Mammary epithelial cell (primary cell): ENCODE measurements at regions not wholly inside any gene's neighbourhood (a gene's known extent, or its start where the extent isn't known, plus 50 kb on each side); places are given as distances from the start of the nearest gene placed in this dataset.

Experiments used
- EZH2 ChIP-seq: IDR thresholded peaks from 2 replicates; pipeline ENCODE4 v1.6.1; 2012; ENCODE audit warnings: low read length, inconsistent platforms, borderline replicate concordance
- TF ChIP-seq, protein P1 (sequence below), 2 donors: IDR thresholded peaks in 1 of 2; conservative IDR thresholded peaks in 1 of 2; 2 replicates each; pipeline ENCODE4 v1.5.1; 2011 to 2012; ENCODE audit warnings: inconsistent platforms in 2 of 2, low read length in 2 of 2, mild to moderate bottlenecking in 2 of 2, control low read depth in 1 of 2, low read depth in 1 of 2; ENCODE audit not compliant: insufficient read depth in 1 of 2; ENCODE audit errors: extremely low read depth in 1 of 2

DNA sequence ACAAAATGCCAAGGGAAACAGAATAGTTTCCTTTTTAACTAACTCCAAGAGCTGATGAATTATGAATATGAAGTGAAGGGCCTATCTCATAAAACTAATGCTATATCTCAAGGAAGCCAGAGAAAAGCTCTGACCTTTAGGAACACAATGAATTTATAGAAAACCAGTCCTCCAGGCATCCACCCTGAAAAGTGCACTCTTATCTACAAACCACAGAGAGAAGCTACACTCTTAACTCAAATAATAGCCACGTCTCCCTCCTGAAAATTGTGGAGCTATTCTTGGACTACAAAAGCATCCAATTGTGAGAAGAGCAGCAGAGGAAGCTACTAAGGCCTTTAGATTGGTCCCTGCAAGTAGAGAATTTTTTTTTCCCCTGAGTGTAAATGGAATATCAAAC is 253.9 kb downstream of the IL15 start:
- TF ChIP-seq, protein P1, sequence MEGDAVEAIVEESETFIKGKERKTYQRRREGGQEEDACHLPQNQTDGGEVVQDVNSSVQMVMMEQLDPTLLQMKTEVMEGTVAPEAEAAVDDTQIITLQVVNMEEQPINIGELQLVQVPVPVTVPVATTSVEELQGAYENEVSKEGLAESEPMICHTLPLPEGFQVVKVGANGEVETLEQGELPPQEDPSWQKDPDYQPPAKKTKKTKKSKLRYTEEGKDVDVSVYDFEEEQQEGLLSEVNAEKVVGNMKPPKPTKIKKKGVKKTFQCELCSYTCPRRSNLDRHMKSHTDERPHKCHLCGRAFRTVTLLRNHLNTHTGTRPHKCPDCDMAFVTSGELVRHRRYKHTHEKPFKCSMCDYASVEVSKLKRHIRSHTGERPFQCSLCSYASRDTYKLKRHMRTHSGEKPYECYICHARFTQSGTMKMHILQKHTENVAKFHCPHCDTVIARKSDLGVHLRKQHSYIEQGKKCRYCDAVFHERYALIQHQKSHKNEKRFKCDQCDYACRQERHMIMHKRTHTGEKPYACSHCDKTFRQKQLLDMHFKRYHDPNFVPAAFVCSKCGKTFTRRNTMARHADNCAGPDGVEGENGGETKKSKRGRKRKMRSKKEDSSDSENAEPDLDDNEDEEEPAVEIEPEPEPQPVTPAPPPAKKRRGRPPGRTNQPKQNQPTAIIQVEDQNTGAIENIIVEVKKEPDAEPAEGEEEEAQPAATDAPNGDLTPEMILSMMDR (conservative IDR thresholded peaks at IDR 0.05 in 1 of 2, IDR thresholded peaks at IDR 0.05 in 1 of 2; ENCODE audit: extremely low read depth in 1 of 2, insufficient read depth in 1 of 2, low read depth in 1 of 2, low read length in 2 of 2), result no peak
- no peak for TF ChIP-seq EZH2
